GM18517 (cell line): ENCODE measurements at regions not wholly inside any gene's neighbourhood (a gene's known extent, or its start where the extent isn't known, plus 50 kb on each side); places are given as distances from the start of the nearest gene placed in this dataset.
"Not testable (repeated sequence)": the region's sequence is repeated elsewhere in the genome, so short reads cannot be mapped to it uniquely, and the experiment has no call there.

ENCODE experiments used
- ATAC-seq: cut with Tn5 transposase; IDR thresholded peaks from one replicate; pipeline ENCODE4 v1.9.1; 2021; ENCODE audit warnings: mild to moderate bottlenecking, moderate library complexity; ENCODE audit not compliant: unreplicated experiment

- no peak for ATAC-seq
Measured at GRCh38 chr20:19890445-19891051, 126.6 kb upstream of the NAA20 start.

- no peak for ATAC-seq
Measured at GRCh38 chr20:19893356-19893755, 123.8 kb upstream of the NAA20 start.

- no peak for ATAC-seq
Measured at GRCh38 chr20:19895761-19896160, 121.4 kb upstream of the NAA20 start.

GRCh38 chr20:19897891-19898290 is 119.3 kb upstream of the NAA20 start:
- ATAC-seq: no peak

GRCh38 chr20:19901226-19901625 is 115.9 kb upstream of the NAA20 start:
- no peak for ATAC-seq

GRCh38 chr20:19903168-19903811 is 113.9 kb upstream of the NAA20 start:
- ATAC-seq: no peak

- ATAC-seq: no peak
Measured at GRCh38 chr20:19907326-19908056, 109.7 kb upstream of the NAA20 start.

- no peak for ATAC-seq
Measured at GRCh38 chr20:19908576-19908975, 108.6 kb upstream of the NAA20 start.

GRCh38 chr20:19909725-19910124 is 107.4 kb upstream of the NAA20 start:
- ATAC-seq: no peak

- ATAC-seq: no peak
Measured at GRCh38 chr20:19911810-19912382, 105.3 kb upstream of the NAA20 start.

- no peak for ATAC-seq
Measured at GRCh38 chr20:19913349-19913748, 103.8 kb upstream of the NAA20 start.

- no peak for ATAC-seq
Measured at GRCh38 chr20:19913927-19914614, 103.1 kb upstream of the NAA20 start.

GRCh38 chr20:19915111-19915798 is 101.9 kb upstream of the NAA20 start:
- no peak for ATAC-seq

GRCh38 chr20:19916531-19917485 is 100.4 kb upstream of the NAA20 start:
- no peak for ATAC-seq

- no peak for ATAC-seq
Measured at GRCh38 chr20:19918965-19919329, 98.2 kb upstream of the NAA20 start.

GRCh38 chr20:19920381-19921138 is 96.6 kb upstream of the NAA20 start:
- no peak for ATAC-seq

GRCh38 chr20:19921284-19921793 is 95.8 kb upstream of the NAA20 start:
- no peak for ATAC-seq

GRCh38 chr20:19921829-19922228 is 95.3 kb upstream of the NAA20 start:
- not testable (repeated sequence) for ATAC-seq

GRCh38 chr20:19922716-19923115 is 94.4 kb upstream of the NAA20 start:
- ATAC-seq: no peak
